ENCODE measurements at regions not wholly inside any gene's neighbourhood (a gene's known extent, or its start where the extent isn't known, plus 50 kb on each side); places are given as distances from the start of the nearest gene placed in this dataset.

- TF ChIP-seq ZNF785 (tag by site-specific recombination; IDR thresholded peaks at IDR 0.05) (no peak), SETDB1 (IDR thresholded peaks at IDR 0.05; ENCODE audit: insufficient read length, low read length) (no peak), CTCF (tag by site-specific recombination; IDR thresholded peaks at IDR 0.05) (no peak), ZNF843 (tag by site-specific recombination; IDR thresholded peaks at IDR 0.05) (no peak), ZNF366 (tag by site-specific recombination; conservative IDR thresholded peaks at IDR 0.05) (no peak), ZNF404 (tag by site-specific recombination; IDR thresholded peaks at IDR 0.05) (no peak), ZBTB49 (tag by site-specific recombination; IDR thresholded peaks at IDR 0.05; ENCODE audit: low read depth) (no peak), ZBTB20 (tag by site-specific recombination; IDR thresholded peaks at IDR 0.05) (no peak), HOXD13 (CRISPR knock-in tag; IDR thresholded peaks at IDR 0.05; ENCODE audit: borderline replicate concordance) (no peak), ZNF830 (tag by site-specific recombination; IDR thresholded peaks at IDR 0.05; ENCODE audit: low read depth) (no peak), ZNF350 (tag by site-specific recombination; IDR thresholded peaks at IDR 0.05) (no peak), ZNF549 (tag by site-specific recombination; IDR thresholded peaks at IDR 0.05) (no peak), GLI2 (tag by site-specific recombination; IDR thresholded peaks at IDR 0.05; ENCODE audit: borderline replicate concordance, low read depth) (no peak)
- TF ChIP-seq, protein P1, sequence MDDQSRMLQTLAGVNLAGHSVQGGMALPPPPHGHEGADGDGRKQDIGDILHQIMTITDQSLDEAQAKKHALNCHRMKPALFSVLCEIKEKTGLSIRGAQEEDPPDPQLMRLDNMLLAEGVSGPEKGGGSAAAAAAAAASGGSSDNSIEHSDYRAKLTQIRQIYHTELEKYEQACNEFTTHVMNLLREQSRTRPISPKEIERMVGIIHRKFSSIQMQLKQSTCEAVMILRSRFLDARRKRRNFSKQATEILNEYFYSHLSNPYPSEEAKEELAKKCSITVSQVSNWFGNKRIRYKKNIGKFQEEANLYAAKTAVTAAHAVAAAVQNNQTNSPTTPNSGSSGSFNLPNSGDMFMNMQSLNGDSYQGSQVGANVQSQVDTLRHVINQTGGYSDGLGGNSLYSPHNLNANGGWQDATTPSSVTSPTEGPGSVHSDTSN (CRISPR knock-in tag; IDR thresholded peaks at IDR 0.05) = no peak
Observed at GRCh38 chr2:180159921-180160320, 152.8 kb upstream of the CWC22 start.
